ENCODE measurements at regions not wholly inside any gene's neighbourhood (a gene's known extent, or its start where the extent isn't known, plus 50 kb on each side); places are given as distances from the start of the nearest gene placed in this dataset.

DNA sequence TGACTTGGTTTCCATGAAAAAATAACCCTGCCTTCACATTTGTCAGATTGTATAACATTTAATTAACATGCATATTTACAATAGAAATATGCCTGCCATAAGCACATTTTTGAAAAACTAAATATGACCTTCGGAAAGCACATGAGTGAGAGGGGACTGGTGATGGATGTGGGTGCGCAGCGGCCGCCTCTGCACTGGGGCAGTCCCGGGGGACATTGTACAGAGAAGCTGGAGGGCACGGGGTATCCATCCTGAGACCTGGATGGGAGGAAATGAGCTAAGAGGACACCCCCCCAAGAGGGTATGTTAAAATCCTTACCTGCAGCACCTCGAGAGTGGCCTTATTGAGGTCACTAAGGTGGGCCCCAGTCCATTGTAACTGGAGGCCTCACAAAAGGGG, 161.3 kb upstream of the IRX4 start:
- no peak overlapping the region for H3K4me3 ChIP-seq (replicated peaks; ENCODE audit: low read depth, low read length)
- DNase-seq (ENCODE audit: extremely low read depth, low read depth), result no peak
- TF ChIP-seq CTCF (IDR thresholded peaks at IDR 0.05; ENCODE audit: low read depth, low read length, missing control alignments), result no peak

GRCh38 chr5:2039180-2039531, 156.4 kb upstream of the IRX4 start:
- H3K4me3 ChIP-seq (replicated peaks; ENCODE audit: low read depth, low read length), result no peak overlapping the region
- TF ChIP-seq CTCF (IDR thresholded peaks at IDR 0.05; ENCODE audit: low read depth, low read length, missing control alignments), result no peak
- no peak for DNase-seq (ENCODE audit: extremely low read depth, low read depth)

DNA sequence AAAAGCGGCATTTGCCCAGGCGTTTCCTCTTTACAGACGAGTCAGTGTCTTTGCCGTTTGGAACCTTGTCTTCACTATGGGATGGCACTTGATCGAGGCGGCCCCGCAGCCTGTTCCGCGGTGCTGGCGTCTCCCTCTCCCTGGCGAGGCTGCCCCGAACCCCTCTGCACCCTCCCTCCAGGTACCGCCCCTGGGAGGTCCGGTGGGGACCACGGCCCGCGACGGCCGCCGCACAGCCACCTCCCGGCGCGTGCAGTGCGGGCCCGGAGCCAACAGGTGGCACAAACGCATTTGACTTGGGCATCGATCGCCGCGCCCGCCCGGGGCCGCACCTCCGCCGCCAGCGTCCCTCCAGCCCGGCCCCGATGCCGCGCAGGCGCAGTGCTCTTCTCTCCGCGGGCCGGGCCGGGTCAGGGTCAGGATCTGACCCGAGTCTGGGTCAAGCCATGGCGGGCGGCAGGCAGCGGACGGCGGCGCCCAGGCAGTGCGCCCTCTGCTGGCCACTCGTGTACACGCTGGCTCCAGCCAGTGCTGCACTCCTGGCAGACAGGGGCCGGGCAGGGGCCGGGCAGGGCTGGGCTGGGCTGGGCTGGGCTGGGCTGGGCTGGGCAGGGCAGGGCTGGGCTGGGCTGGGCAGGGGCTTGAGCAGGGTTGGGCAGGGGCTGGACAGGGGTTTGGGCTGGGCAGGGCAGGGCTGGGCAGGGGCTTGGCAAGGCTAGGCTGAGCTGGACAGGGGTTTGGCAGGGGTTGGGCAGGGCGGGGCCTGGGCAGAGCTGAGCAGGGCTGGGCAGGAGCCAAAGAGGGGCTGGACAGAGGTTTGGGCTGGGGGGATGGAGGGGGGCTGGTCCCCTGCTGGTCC, 155.8 kb upstream of the IRX4 start:
- no peak overlapping the region for H3K4me3 ChIP-seq (replicated peaks; ENCODE audit: low read depth, low read length)
- no peak for DNase-seq (ENCODE audit: extremely low read depth, low read depth)
- TF ChIP-seq CTCF (IDR thresholded peaks at IDR 0.05; ENCODE audit: low read depth, low read length, missing control alignments), result peak; percentile 58

DNA sequence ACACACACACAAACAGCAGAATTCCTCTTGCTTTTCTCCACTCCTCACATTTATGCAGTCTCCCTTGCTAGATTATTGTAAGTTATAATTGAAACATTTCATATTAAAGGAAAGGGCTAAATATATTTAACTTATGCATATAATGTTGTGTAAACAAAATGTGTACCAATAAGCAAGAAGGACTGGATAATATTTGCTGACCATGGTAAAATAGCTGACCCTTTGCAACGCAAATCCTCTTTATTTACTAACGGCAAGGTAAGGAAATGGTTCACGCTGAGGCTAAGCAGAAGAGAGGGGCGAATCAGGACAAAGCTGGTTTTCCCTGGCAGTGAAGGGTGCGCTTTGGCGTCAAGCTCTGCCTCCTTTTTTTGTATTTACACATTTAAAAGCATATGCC, 154.2 kb upstream of the IRX4 start:
- TF ChIP-seq CTCF (IDR thresholded peaks at IDR 0.05; ENCODE audit: low read depth, low read length, missing control alignments), result no peak
- H3K4me3 ChIP-seq (replicated peaks; ENCODE audit: low read depth, low read length), result no peak overlapping the region
- DNase-seq (ENCODE audit: extremely low read depth, low read depth), result no peak

DNA sequence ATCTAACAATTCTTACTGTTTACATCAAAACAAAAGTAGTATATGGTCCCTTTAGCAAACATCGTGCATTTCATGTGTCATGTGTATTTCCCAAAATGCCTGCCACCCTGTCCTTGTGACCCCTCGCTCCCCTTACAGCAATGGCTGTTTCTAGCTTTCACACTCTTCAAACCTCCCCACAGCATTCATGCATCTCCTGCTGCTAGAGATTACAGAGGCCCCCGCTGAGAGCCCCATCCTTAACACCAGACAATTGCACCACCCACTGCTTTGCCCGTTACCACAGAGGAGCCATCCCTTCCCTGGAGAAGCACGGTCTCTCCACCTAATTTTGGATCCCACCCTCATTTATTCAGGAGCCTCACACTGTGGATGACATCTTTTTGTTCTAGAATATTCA, 149.7 kb upstream of the IRX4 start:
- TF ChIP-seq CTCF (IDR thresholded peaks at IDR 0.05; ENCODE audit: low read depth, low read length, missing control alignments), result no peak
- DNase-seq (ENCODE audit: extremely low read depth, low read depth), result no peak
- no peak overlapping the region for H3K4me3 ChIP-seq (replicated peaks; ENCODE audit: low read depth, low read length)

GRCh38 chr5:2031581-2031980, 148.9 kb upstream of the IRX4 start:
- DNase-seq (ENCODE audit: extremely low read depth, low read depth), result no peak
- TF ChIP-seq CTCF (IDR thresholded peaks at IDR 0.05; ENCODE audit: low read depth, low read length, missing control alignments), result no peak
- no peak overlapping the region for H3K4me3 ChIP-seq (replicated peaks; ENCODE audit: low read depth, low read length)

DNA sequence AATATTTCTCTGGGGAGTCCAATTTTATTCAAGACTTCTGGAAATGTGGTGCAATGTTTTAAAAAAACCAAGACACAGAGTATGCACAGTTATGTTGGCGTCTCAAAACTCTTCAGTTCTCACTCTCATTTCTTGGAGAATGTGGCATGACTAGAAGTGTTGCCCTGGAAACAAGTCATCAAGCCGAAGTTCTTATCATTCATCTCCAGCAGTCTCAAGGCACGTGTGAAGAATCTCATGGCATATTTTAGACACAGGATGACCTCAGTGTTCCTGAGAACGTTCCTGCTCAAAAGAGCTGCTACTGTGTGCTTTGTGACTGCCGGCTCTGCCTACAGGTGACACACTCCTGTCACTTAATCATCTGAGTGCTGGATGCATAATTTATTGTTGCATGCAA, 147.4 kb upstream of the IRX4 start:
- DNase-seq (ENCODE audit: extremely low read depth, low read depth), result no peak
- H3K4me3 ChIP-seq (replicated peaks; ENCODE audit: low read depth, low read length), result no peak overlapping the region
- TF ChIP-seq CTCF (IDR thresholded peaks at IDR 0.05; ENCODE audit: low read depth, low read length, missing control alignments), result no peak
